PC-9 (cell line): ENCODE measurements at regions not wholly inside any gene's neighbourhood (a gene's known extent, or its start where the extent isn't known, plus 50 kb on each side); places are given as distances from the start of the nearest gene placed in this dataset.

Source experiments
- BruUV-seq: library from RNA; stranded (reverse); fragments of 400-500 nt; replicated peaks from 2 replicates; lab custom pipeline; 2021; lab: Mats Ljungman, UMichigan
- CTCF ChIA-PET: fragments of 300-600 bp; sonication (Branson Sonifier 250); formaldehyde crosslinking; loops from one replicate; lab custom pipeline; 2022; ENCODE audit warnings: antibody characterized with exemption; lab: Charles Lee
- POLR2A ChIA-PET: fragments of 300-600 bp; sonication (Branson Sonifier 250); formaldehyde crosslinking; loops from one replicate; lab custom pipeline; 2022; ENCODE audit warnings: antibody characterized with exemption; ENCODE audit not compliant: unreplicated experiment; lab: Charles Lee
- DNase-seq, 2 experiments: peaks; one replicate each; pipeline versions ENCODE4 v3.0.0 to v3.0.0-alpha.2; 2015 to 2022; ENCODE audit warnings: mixed read lengths in 1 of 2
- H2AFZ ChIP-seq: fragments of 200-600 bp; sonication (generic); 2 replicates; pipeline ENCODE4 v1.8.1; 2017; ENCODE audit warnings: antibody characterized with exemption
- H3F3A ChIP-seq: fragments of 200-600 bp; sonication (generic); 2 replicates; pipeline ENCODE4 v1.8.1; 2017; ENCODE audit warnings: antibody characterized with exemption, mild to moderate bottlenecking, low read depth; ENCODE audit not compliant: insufficient read depth
- H3K27ac ChIP-seq: fragments of 200-600 bp; sonication (generic); 2 replicates; pipeline ENCODE4 v1.6.1; 2016; ENCODE audit warnings: mixed run types
- H3K27me3 ChIP-seq: fragments of 200-600 bp; sonication (generic); 2 replicates; pipeline ENCODE4 v1.6.1; 2016; ENCODE audit warnings: low read depth, mixed run types; ENCODE audit not compliant: insufficient read depth
- H3K36me3 ChIP-seq: fragments of 200-600 bp; sonication (generic); 2 replicates; pipeline ENCODE4 v1.6.1; 2016; ENCODE audit warnings: low read depth, mixed run types
- H3K4me1 ChIP-seq: fragments of 200-600 bp; sonication (generic); replicated peaks from 2 replicates; pipeline ENCODE4 v1.6.1; 2016; ENCODE audit warnings: mixed run types; ENCODE audit not compliant: insufficient read depth
- H3K4me2 ChIP-seq: fragments of 200-600 bp; sonication (generic); 2 replicates; pipeline ENCODE4 v1.6.1; 2017; ENCODE audit warnings: mixed run types
- H3K4me3 ChIP-seq: fragments of 200-600 bp; sonication (generic); 2 replicates; pipeline ENCODE4 v1.6.1; 2016; ENCODE audit warnings: mixed run types
- H3K79me2 ChIP-seq: fragments of 200-600 bp; sonication (generic); 2 replicates; pipeline ENCODE4 v1.6.1; 2017; ENCODE audit warnings: low read depth, mixed run types
- H3K9me2 ChIP-seq: fragments of 200-600 bp; sonication (generic); 2 replicates; pipeline ENCODE4 v1.8.1; 2017; ENCODE audit warnings: mild to moderate bottlenecking; ENCODE audit not compliant: insufficient read depth
- H3K9me3 ChIP-seq: fragments of 200-600 bp; sonication (generic); 2 replicates; pipeline ENCODE4 v1.8.1; 2016; ENCODE audit warnings: low read depth; ENCODE audit not compliant: insufficient read depth
- H4K20me1 ChIP-seq: fragments of 200-600 bp; sonication (generic); 2 replicates; pipeline ENCODE4 v1.8.1; 2017; ENCODE audit not compliant: insufficient read depth
- EZH2 ChIP-seq: fragments of 200-600 bp; sonication (generic); IDR thresholded peaks from 2 replicates; pipeline ENCODE4 v1.8.0; 2017; ENCODE audit warnings: antibody characterized with exemption, low read depth
- intact Hi-C: fragments of 100-400 bp; cut with micrococcal nuclease; formaldehyde crosslinking; loops from one replicate; pipeline ENCODE4 v1.10.0; 2022; ENCODE audit not compliant: unreplicated experiment
- TF ChIP-seq, protein P1 (sequence below): fragments of 200-600 bp; sonication (generic); conservative IDR thresholded peaks from 2 replicates; pipeline ENCODE4 v1.6.1; 2017; ENCODE audit warnings: mixed run types, antibody characterized with exemption, mild to moderate bottlenecking, moderate library complexity

DNA sequence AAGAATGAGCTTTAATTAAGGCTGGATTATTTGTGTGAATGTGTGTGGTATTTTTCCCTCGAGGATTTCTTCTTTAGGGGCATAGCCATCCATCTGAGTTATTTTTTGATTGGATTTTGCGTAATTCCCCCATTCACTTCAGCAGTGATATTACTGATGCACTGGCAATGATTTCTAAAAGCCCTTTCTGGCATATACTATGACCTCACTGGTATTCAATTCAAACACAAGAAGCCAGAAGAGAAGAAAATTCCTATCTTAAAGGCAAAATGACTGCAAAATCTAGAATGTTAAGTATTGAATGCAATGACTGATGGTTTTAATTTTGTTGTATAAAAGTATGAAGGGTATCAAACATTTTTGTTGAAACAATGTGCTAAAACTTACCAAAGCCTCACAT lies 71.1 kb upstream of the DDIT4L start:
- Histone ChIP-seq H3K9me2 (no peaks in the 10 kb centered on the region), H3K27ac (no peak overlapping the region), H2AFZ (no peak overlapping the region), H3K4me3 (no peak overlapping the region), H3K9me3 (no peaks in the 10 kb centered on the region; the same call in 1 of the 2 replicates), H3K27me3 (no peaks in the 10 kb centered on the region), H4K20me1 (no peaks in the 10 kb centered on the region), H3K36me3 (no peaks in the 10 kb centered on the region), H3F3A (no peaks in the 10 kb centered on the region), H3K79me2 (no peaks in the 10 kb centered on the region), H3K4me2 (no peak overlapping the region), H3K4me1 (no peaks in the 10 kb centered on the region)
- CTCF ChIA-PET = no interaction called here
- no TSS peak for BruUV-seq
- TF ChIP-seq EZH2 = no peak
- TF ChIP-seq, protein P1, sequence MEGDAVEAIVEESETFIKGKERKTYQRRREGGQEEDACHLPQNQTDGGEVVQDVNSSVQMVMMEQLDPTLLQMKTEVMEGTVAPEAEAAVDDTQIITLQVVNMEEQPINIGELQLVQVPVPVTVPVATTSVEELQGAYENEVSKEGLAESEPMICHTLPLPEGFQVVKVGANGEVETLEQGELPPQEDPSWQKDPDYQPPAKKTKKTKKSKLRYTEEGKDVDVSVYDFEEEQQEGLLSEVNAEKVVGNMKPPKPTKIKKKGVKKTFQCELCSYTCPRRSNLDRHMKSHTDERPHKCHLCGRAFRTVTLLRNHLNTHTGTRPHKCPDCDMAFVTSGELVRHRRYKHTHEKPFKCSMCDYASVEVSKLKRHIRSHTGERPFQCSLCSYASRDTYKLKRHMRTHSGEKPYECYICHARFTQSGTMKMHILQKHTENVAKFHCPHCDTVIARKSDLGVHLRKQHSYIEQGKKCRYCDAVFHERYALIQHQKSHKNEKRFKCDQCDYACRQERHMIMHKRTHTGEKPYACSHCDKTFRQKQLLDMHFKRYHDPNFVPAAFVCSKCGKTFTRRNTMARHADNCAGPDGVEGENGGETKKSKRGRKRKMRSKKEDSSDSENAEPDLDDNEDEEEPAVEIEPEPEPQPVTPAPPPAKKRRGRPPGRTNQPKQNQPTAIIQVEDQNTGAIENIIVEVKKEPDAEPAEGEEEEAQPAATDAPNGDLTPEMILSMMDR = no peak
- DNase-seq = no peak
- POLR2A ChIA-PET = no interaction called here
- intact Hi-C loops = no loop called here

DNA sequence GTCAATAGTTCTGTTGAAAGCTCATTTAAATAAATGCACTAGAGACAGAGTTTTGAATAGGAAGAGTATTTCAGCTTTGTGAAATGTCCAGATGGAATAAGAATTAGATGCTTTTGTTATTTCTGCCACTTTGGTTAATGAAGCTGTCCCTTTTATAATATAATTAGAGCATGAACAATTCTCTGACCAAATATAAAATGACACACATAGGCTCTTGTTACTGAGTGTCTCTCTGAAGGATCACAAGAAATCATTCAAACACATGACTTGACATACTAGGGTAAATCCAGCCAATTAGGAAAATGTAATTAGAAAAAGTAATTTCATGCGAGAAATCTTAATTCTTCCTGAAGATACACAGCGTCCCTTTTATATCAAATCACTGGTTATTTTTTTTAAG lies 68.4 kb upstream of the DDIT4L start:
- Histone ChIP-seq H3K27me3 (no peaks in the 10 kb centered on the region), H3K9me2 (no peaks in the 10 kb centered on the region), H2AFZ (no peak overlapping the region), H3K79me2 (no peaks in the 10 kb centered on the region), H3K36me3 (no peaks in the 10 kb centered on the region), H4K20me1 (no peaks in the 10 kb centered on the region), H3K4me3 (no peak overlapping the region), H3K4me2 (no peak overlapping the region), H3K27ac (no peak overlapping the region), H3F3A (no peaks in the 10 kb centered on the region), H3K9me3 (no peaks in the 10 kb centered on the region; the same call in 1 of the 2 replicates), H3K4me1 (no peaks in the 10 kb centered on the region)
- TF ChIP-seq, protein P1 = no peak
- TF ChIP-seq EZH2 = no peak
- ChIA-PET CTCF (no interaction called here), POLR2A (no interaction called here)
- BruUV-seq = no TSS peak
- intact Hi-C loops = no loop called here
- no peak for DNase-seq

DNA sequence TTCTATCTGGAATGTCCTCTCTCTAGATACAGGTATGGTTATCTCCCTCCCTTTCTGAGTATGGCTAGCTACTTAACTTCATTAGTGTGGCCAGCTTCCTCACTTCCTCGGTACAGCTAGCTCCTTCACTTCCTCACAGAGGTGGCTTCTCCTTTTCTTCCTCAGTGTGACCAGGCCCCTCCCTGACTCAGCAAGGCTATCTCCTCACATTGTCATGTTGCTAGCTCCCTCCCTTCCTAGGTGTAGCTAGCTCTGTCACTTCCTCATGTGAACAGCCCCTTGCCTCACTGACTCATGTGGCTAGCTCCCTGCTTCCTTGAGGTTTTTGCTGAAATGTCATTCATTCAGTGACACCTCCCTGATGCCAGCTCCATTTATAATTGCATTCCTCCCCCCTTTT lies 67.3 kb upstream of the DDIT4L start:
- H3K9me2 ChIP-seq = no peaks in the 10 kb centered on the region
- H3K27me3 ChIP-seq = no peaks in the 10 kb centered on the region
- ChIA-PET CTCF (no interaction called here), POLR2A (no interaction called here)
- H3K4me2 ChIP-seq = no peak overlapping the region
- peak overlapping the region; percentile 50; the same call in 1 of the 2 replicates for H2AFZ ChIP-seq
- no peaks in the 10 kb centered on the region for H3K79me2 ChIP-seq
- BruUV-seq = no TSS peak
- no peaks in the 10 kb centered on the region for H3K36me3 ChIP-seq
- TF ChIP-seq EZH2 = no peak
- TF ChIP-seq, protein P1 = no peak
- peak; percentile 6 to 37 for DNase-seq
- H3F3A ChIP-seq = no peaks in the 10 kb centered on the region
- H3K4me3 ChIP-seq = no peak overlapping the region
- intact Hi-C loops = no loop called here
- H4K20me1 ChIP-seq = no peaks in the 10 kb centered on the region
- H3K4me1 ChIP-seq = no peaks in the 10 kb centered on the region
- no peaks in the 10 kb centered on the region; the same call in 1 of the 2 replicates for H3K9me3 ChIP-seq
- H3K27ac ChIP-seq = no peak overlapping the region
